ENCODE measurements at regions not wholly inside any gene's neighbourhood (a gene's known extent, or its start where the extent isn't known, plus 50 kb on each side); places are given as distances from the start of the nearest gene placed in this dataset.

DNA sequence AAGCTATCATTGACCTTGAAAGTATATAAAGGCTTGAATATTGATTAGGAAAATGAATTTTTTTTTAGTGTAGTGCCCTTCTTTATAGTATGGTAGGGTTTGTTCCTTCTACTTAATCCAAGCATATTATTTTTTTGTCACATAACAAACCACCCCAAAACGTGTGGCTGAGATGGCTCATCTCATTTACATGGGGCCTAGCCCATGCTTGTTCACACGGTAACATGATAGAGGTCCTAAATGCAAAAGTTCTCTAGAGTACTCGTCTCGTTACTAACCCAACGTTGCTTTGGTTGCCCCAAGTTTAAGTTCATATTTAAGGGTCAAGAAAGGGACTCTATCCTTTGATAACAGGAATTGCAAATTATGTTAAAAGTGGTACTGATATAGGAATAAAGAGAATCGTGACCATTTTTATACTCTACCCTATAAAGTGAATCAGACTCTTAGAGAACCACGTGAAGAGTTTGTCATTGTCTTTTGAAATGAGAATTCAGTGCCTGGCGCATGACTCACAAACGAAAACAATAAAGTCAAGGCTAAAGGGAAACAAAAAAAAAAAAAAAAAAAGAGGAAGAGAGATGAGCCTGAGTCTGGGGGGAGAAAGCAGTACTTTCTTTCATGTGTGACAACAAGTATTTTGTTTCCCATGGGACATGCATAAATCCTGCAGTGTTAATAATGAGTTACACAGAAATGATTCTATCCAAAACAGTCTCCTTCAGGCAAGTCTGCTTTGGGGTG lies 402.8 kb upstream of the NWD2 start:
- no peak for DNase-seq

GRCh38 chr4:36844448-36844847 lies 400.1 kb upstream of the NWD2 start:
- no peak for DNase-seq

DNA sequence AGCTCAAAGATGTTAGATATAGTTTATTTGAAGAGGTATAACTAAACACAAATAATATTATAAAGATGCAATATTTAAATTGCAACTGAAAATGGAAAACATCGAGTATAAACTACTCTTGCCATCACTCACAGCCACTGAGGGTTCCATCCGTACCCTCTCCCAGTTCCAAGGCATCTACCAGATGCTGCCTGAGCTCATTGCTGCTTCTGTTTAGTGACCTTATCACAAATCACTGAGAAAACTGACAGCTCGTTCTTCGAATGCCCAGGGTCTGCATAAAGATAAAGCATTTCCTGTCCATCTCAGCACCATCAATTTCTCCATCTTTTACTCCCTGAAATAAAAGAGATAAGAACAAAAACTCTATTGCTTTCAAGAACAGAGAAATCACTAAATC lies 391.7 kb upstream of the NWD2 start:
- no peak for DNase-seq

GRCh38 chr4:36854554-36854953 lies 390.0 kb upstream of the NWD2 start:
- no peak for DNase-seq

GRCh38 chr4:36863601-36864000 lies 380.9 kb upstream of the NWD2 start:
- no peak for DNase-seq

GRCh38 chr4:36870121-36870520 lies 374.4 kb upstream of the NWD2 start:
- no peak for DNase-seq

- no peak for DNase-seq
Measured at GRCh38 chr4:36872679-36873078, 371.9 kb upstream of the NWD2 start.

DNA sequence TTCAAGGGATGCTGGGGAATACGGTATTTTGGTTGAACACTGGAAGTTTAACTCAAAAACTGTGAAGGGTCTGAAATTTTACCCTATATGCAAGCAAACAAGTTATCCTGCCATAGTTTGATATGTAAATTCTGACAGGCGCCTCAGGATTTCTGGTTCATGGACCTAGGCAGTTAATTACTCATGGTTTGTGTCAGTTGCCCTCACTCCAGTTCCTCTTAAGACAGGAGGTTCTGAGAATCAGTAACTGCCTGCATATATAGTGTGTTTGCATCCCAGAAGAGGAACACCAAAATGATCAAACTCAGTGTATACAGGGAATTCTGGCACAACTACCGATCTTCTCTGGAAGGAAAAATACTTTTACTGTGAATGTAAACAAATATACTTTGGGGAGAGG lies 360.4 kb upstream of the NWD2 start:
- no peak for DNase-seq

GRCh38 chr4:36891971-36892370 lies 352.6 kb upstream of the NWD2 start:
- DNase-seq, result no peak

- DNase-seq, result no peak
Measured at GRCh38 chr4:36900446-36900987, 344.0 kb upstream of the NWD2 start.

- no peak for DNase-seq
Measured at GRCh38 chr4:36904823-36905222, 339.7 kb upstream of the NWD2 start.

GRCh38 chr4:36914106-36914505 lies 330.4 kb upstream of the NWD2 start:
- no peak for DNase-seq

GRCh38 chr4:36915717-36916116 lies 328.8 kb upstream of the NWD2 start:
- DNase-seq, result no peak

- DNase-seq, result no peak
Measured at GRCh38 chr4:36917413-36917812, 327.1 kb upstream of the NWD2 start.

DNA sequence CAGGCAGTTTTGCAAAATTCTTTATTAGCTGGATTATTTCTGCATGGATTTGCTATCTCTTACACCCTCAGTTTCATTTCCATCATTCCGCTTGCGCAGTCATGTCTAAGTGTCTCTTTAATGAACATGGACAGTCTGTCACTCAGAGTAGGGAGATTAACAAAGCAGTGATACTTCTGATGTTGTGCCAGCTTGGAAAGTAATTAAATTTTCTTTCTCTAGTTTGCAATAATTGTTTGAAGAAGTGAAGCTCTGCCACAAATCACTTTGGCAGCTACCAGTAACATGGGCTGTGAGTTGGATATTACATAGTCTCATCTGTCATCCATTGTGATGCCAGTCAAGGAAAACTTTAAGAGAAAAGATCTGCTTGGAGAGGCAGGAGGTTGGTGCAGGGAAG lies 324.8 kb upstream of the NWD2 start:
- DNase-seq, result no peak

DNA sequence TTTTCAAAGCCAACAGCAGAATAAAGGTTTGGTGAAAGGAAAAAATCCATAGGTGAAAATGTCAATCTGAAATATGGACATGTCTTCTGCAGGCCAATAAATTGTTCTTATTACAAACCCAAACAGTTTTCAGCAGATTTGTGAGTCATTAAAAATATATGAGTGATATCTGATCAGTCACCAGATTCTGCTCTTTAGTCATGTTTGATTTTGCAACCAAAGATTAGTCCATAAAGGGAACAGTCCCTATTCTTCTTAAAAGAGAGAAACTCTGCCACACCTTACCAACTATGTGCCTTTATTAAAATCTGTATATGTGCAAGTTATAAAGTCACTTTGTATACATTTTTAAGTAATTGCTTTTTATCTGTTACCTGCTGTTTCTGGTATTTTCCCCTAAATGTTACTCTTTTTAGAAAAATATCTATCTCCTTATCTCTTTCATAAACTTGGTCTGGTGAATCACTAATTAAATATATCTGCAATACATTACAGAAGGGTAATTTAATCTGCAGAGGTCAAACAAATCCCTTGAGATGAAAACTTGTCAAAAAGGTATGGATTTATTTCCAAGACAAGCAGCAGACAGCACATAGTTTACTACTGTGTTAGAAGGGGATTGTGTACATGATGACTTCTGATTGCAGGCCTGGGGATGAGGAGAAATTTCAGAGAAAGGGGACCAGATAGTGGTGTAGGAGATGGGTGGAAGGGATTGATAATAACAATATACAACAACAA lies 322.9 kb upstream of the NWD2 start:
- DNase-seq, result no peak

- DNase-seq, result no peak
Measured at GRCh38 chr4:36930562-36931111, 313.9 kb upstream of the NWD2 start.

- no peak for DNase-seq
Measured at GRCh38 chr4:36944232-36944631, 300.3 kb upstream of the NWD2 start.

DNA sequence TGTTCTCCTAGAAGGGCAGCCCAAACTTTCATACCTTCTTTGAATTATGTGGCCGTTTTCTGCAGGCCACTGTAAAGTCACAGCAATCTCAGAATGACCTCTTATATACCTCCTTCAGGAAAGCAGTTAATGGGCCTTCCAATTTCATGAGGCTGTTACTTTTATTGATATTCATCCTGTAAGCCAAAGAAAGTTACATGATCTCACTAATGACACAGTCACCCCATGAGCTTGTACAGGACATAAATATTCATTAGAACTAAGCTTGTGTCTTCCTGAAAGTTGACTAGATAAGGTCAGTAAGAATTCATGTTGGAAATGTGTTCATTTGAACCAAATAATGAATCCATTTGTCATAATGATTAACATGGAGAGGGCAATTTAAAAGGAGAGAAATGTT lies 283.1 kb upstream of the NWD2 start:
- no peak for DNase-seq

DNA sequence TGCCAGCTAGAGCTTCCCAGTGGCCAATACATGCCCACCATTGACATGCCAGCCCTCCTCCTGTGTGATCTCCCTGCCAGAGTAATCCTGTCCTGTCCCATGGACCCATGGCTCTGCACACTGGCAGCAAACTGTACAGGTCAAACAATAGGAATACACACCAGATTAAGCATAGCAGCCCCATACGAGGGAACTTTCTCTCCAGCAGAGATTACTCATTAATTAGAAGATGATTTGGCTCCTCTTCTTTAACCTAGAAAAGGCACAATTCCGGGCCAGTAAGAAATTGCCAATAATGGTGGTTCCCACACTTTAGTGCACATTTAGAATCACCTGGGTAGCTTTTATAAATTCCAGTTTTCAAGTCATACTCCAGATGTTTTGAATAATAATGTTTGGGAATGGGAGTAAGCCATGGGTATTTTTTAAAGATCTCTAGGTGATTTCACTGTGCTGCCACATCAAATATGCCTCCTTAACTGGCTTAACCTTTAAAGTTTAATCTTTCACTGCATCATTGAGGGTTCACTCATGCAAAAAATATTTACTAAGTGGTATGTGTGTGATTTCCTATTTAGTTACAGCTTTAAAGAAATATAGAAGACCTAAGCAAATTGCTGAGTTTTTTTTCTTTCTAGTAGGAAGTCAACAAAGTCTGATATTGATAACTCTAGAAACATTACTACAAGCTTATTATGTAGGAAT lies 277.6 kb upstream of the NWD2 start:
- no peak for DNase-seq

GRCh38 chr4:36979533-36979932 lies 265.0 kb upstream of the NWD2 start:
- no peak for DNase-seq

GRCh38 chr4:36990128-36990872 lies 254.2 kb upstream of the NWD2 start:
- no peak for DNase-seq

DNA sequence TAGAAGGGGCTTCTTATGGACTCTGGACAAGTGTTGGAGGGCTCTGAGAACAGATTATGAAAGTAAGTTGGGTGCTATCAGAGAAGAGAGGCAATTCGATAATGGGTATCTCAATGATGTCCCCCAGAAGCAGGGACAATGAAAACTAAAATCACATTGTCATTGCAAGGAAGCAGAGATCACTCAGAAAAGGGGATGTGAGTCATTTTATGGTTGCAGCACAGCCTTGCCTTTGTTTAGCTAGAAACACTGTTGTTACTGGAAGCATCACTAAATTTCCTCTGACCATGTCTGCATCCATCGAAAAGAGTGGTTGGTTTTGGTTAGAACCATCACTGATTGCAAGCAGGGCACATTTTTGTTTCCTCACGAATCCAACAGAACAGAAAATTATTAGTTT lies 246.8 kb upstream of the NWD2 start:
- no peak for DNase-seq

Data from stimulated activated CD4-positive, alpha-beta T cell treated with anti-CD3 and anti-CD28 coated beads, Interleukin-1b, Interleukin-23, amount 100 ng/mL, for 48 hours (primary cell).